Left lung (tissue), 4 donors: ENCODE measurements at regions not wholly inside any gene's neighbourhood (a gene's known extent, or its start where the extent isn't known, plus 50 kb on each side); places are given as distances from the start of the nearest gene placed in this dataset.

Experiments
- ATAC-seq: fragments of 200-7000 bp; cut with Tn5 transposase; one replicate; pipeline ENCODE4 v1.9.1; 2020; ENCODE audit warnings: moderate library complexity
- DNase-seq, 4 donors: peaks; one replicate each; pipeline ENCODE4 v3.0.0-alpha.2; 2013 to 2020
- H3K27ac ChIP-seq, 2 donors: fragments of 200-600 bp; sonication (generic) in 1 of 2; one replicate each; pipeline versions ENCODE4 v1.5.0 to v1.8.0; 2020 to 2021
- H3K27me3 ChIP-seq, 2 donors: fragments of 200-600 bp; sonication (generic) in 1 of 2; one replicate each; pipeline versions ENCODE4 v1.5.0 to v1.8.0; 2020 to 2021
- H3K36me3 ChIP-seq, 2 donors: fragments of 200-600 bp; sonication (generic) in 1 of 2; one replicate each; pipeline versions ENCODE4 v1.5.0 to v1.8.0; 2020 to 2021
- H3K4me1 ChIP-seq, 2 donors: fragments of 200-600 bp; one replicate each; pipeline ENCODE4 v1.8.0; 2021
- H3K4me3 ChIP-seq, 2 donors: fragments of 200-600 bp; sonication (generic) in 1 of 2; one replicate each; pipeline versions ENCODE4 v1.5.0 to v1.8.0; 2020 to 2021; ENCODE audit warnings: mild to moderate bottlenecking in 1 of 2
- H3K9me3 ChIP-seq, 2 donors: fragments of 200-600 bp; sonication (generic) in 1 of 2; one replicate each; pipeline versions ENCODE4 v1.5.0 to v1.8.0; 2020 to 2021
- intact Hi-C, 2 donors: fragments of 100-400 bp; cut with DNase I; formaldehyde crosslinking; loops; one replicate each; pipeline versions ENCODE4 v1.11.2 to v1.14.2; 2022
- TF ChIP-seq, protein P1 (sequence below), 2 donors: fragments of 200-600 bp; sonication (generic) in 1 of 2; IDR thresholded peaks; one replicate each; pipeline versions ENCODE4 v1.5.0 to v1.8.0; 2021; ENCODE audit warnings: antibody characterized with exemption in 2 of 2
- donor health status: DM: no; HTN: yes; CAD: no.
- donor health status: DM: no; HTN: no; CAD: no.

DNA sequence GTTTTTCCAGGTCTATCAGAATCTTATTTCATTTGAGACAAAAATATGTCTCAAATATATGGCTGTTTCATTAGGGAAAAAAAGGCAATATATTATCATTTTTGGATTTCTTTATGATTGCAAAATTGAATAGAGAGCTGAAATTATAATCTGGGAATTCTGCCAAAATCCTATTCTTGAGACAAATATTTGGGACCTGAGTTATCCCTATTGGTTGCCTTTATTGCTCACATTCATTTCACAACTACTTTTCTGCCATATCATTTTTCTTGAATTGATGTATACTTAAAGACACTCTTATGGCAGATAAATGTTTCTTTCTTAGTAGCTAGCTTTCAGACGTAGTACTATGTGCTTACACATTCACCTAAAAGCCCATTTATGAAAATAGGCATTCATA, 241.6 kb upstream of the NOVA1 start:
- TF ChIP-seq, protein P1, sequence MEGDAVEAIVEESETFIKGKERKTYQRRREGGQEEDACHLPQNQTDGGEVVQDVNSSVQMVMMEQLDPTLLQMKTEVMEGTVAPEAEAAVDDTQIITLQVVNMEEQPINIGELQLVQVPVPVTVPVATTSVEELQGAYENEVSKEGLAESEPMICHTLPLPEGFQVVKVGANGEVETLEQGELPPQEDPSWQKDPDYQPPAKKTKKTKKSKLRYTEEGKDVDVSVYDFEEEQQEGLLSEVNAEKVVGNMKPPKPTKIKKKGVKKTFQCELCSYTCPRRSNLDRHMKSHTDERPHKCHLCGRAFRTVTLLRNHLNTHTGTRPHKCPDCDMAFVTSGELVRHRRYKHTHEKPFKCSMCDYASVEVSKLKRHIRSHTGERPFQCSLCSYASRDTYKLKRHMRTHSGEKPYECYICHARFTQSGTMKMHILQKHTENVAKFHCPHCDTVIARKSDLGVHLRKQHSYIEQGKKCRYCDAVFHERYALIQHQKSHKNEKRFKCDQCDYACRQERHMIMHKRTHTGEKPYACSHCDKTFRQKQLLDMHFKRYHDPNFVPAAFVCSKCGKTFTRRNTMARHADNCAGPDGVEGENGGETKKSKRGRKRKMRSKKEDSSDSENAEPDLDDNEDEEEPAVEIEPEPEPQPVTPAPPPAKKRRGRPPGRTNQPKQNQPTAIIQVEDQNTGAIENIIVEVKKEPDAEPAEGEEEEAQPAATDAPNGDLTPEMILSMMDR (IDR thresholded peaks at IDR 0.05): no peak
- no peaks in the 10 kb centered on the region for H3K36me3 ChIP-seq
- DNase-seq (no peak), ATAC-seq (no peak)
- H3K4me3 ChIP-seq: no peak overlapping the region
- no peaks in the 10 kb centered on the region for H3K9me3 ChIP-seq
- no peaks in the 10 kb centered on the region for H3K27me3 ChIP-seq
- no peak overlapping the region for H3K27ac ChIP-seq
- H3K4me1 ChIP-seq: no peaks in the 10 kb centered on the region
- intact Hi-C loops: no loop called here

DNA sequence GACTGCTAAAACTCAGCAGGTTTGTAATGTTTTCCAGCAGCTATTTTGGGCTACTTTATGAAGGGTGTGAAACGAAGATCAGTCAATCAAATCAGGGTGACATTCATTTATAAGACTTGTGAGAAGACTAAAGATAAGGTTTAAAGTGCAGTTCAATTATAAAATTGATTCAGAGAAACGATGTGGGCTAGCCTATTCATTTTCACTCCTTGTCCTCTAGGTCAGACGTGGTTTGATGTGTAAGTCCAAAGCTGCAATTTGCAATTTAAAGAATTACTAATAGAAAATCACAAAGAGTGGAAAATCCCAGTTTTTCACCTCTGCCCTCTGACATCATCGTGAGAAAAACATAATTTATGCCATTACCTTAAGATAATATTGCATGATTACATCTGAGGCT, 243.5 kb upstream of the NOVA1 start:
- H3K9me3 ChIP-seq: no peaks in the 10 kb centered on the region
- H3K4me1 ChIP-seq: no peaks in the 10 kb centered on the region
- H3K27me3 ChIP-seq: no peaks in the 10 kb centered on the region
- ATAC-seq (no peak), DNase-seq (no peak)
- intact Hi-C loops: no loop called here
- H3K4me3 ChIP-seq: no peak overlapping the region
- TF ChIP-seq, protein P1 (IDR thresholded peaks at IDR 0.05): no peak
- peak overlapping the region; percentile 39 to 76 for H3K27ac ChIP-seq
- H3K36me3 ChIP-seq: no peaks in the 10 kb centered on the region

DNA sequence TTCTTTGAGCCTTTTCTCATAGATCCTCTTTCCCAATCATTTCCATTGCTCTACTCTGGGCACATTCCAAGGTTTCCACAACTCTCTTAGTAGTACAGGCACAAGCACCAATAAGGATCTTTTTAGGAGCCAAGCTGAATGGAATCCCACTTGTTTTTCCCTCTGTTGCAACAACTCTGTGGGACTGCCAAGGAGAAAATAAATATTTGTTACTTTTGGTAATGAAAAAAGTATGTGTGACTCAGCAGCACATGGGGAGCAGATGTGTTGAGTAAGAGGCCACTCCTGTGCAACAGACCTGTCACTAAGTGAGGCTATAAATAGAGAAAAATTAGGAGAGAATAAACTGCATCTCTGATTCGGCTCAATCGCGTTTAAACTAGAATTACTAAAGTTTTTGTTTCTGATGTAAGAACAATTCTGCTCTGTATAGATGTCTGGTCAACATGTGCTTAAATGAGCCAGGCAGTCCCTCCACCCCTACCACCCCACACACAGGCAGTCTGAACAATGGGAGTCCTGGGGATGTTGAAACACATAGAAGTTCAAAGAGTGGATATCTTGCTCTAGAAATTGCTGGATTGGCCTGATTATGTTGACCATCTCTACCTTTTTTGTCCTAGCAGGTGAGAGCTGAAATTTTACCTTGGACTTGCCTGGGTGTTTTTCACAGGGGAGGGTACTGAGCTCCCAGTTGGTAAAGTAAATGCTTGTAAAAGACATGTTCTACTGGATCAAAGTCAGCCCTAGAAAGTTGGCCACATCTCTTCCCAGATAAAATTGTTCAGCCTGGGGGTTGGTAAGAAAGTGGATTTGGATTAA, 244.3 kb upstream of the NOVA1 start:
- no peaks in the 10 kb centered on the region for H3K36me3 ChIP-seq
- H3K27me3 ChIP-seq: no peaks in the 10 kb centered on the region
- H3K27ac ChIP-seq: peak overlapping the region; percentile 76 to 83
- DNase-seq (peak in 3 of 4 donors; percentile 35 to 73 (median 43)), ATAC-seq (peak; percentile 88)
- no peak overlapping the region for H3K4me3 ChIP-seq
- intact Hi-C loops: no loop called here
- no peaks in the 10 kb centered on the region for H3K4me1 ChIP-seq
- no peaks in the 10 kb centered on the region for H3K9me3 ChIP-seq
- TF ChIP-seq, protein P1 (IDR thresholded peaks at IDR 0.05): no peak

DNA sequence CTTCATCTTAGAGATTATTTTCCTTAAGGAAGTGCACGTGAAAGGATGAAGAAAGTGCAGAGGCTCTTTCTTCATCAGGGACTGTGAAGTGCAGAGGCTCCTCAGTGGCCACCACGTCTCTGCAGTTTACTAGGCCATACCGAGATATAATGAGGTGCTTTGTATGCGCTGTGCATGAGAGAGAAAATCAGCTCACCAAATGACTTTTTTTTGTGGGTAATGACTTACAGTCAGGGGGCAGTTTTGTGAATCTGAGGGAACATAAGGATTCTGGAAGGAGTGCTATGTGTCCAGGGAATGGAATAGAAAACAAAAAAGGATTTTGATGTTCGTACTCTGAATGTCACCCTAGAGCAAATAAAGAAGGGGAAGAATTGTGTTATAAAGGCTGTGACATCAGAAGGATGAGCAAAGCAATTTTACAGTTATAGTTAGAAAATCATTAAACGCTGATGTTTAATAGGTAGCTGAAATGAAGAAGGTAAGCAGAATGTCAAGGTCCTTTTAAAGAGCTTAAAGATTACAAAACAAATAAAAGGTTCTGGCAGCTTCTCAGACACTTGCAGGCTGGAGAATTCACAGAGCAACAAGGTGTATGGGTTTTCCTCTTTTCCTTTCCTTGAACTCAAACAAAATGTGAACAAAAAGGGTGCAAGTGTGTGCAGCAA, 247.5 kb upstream of the NOVA1 start:
- Histone ChIP-seq H3K9me3 (no peaks in the 10 kb centered on the region), H3K4me1 (no peaks in the 10 kb centered on the region), H3K4me3 (no peak overlapping the region), H3K27ac (no peak overlapping the region), H3K27me3 (no peaks in the 10 kb centered on the region), H3K36me3 (no peaks in the 10 kb centered on the region)
- intact Hi-C loops: no loop called here
- TF ChIP-seq, protein P1 (IDR thresholded peaks at IDR 0.05): no peak
- DNase-seq: no peak
- ATAC-seq: peak; percentile 44

DNA sequence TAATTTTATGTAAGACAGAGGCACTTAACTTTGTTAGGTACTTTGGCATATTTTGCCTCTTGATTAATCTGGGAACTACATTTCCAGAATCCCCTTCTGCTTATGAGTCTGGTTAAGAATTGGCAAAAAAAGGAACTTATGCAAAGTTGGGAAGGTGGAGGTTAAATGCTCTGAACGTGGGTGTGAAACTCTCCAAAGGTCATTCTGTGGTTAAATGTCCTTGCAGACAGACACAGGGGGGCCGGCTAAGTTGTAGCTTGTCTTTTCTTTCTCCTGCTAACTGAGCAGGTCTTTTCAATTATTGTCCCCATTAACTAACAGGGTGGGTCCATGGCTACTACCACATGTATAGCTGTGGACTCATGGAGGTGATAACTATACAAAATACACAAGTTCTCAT, 248.6 kb upstream of the NOVA1 start:
- no peak overlapping the region for H3K4me3 ChIP-seq
- no peaks in the 10 kb centered on the region for H3K36me3 ChIP-seq
- no peaks in the 10 kb centered on the region for H3K27me3 ChIP-seq
- TF ChIP-seq, protein P1 (IDR thresholded peaks at IDR 0.05): no peak
- H3K27ac ChIP-seq: no peak overlapping the region
- H3K9me3 ChIP-seq: peaks cover 0 to 3% of the 10 kb centered on the region in 2 donors
- no peaks in the 10 kb centered on the region for H3K4me1 ChIP-seq
- ATAC-seq (no peak), DNase-seq (no peak)
- intact Hi-C loops: no loop called here
